C4-2B (cell line): ENCODE measurements at regions not wholly inside any gene's neighbourhood (a gene's known extent, or its start where the extent isn't known, plus 50 kb on each side); places are given as distances from the start of the nearest gene placed in this dataset.

Source experiments
- H3K27ac ChIP-seq: fragments of 450-650 bp; 2 replicates; pipeline ENCODE4 v1.5.1; 2017
- CTCF ChIP-seq: fragments of 450-650 bp; conservative IDR thresholded peaks from 2 replicates; pipeline ENCODE4 v1.5.1; 2017; ENCODE audit warnings: mild to moderate bottlenecking
- ZFX ChIP-seq: fragments of 450-650 bp; IDR thresholded peaks from 2 replicates; pipeline ENCODE4 v1.6.1; 2017

GRCh38 chr1:218965821-218966220 lies 207.9 kb upstream of the LYPLAL1 start:
- H3K27ac ChIP-seq = no peak overlapping the region
- TF ChIP-seq ZFX = no peak
- no peak for TF ChIP-seq CTCF

- H3K27ac ChIP-seq = no peak overlapping the region
- no peak for TF ChIP-seq ZFX
- TF ChIP-seq CTCF = no peak
These were observed 206.4 kb upstream of the LYPLAL1 start for GRCh38 chr1:218967254-218967653.

GRCh38 chr1:218967836-218968235 lies 205.8 kb upstream of the LYPLAL1 start:
- no peak for TF ChIP-seq CTCF
- no peak for TF ChIP-seq ZFX
- no peak overlapping the region for H3K27ac ChIP-seq

GRCh38 chr1:218969006-218969405 lies 204.7 kb upstream of the LYPLAL1 start:
- TF ChIP-seq ZFX (no peak), CTCF (no peak)
- H3K27ac ChIP-seq = no peak overlapping the region

- H3K27ac ChIP-seq = no peak overlapping the region
- TF ChIP-seq ZFX = no peak
- TF ChIP-seq CTCF = no peak
These were observed 203.2 kb upstream of the LYPLAL1 start for GRCh38 chr1:218970397-218970990.

GRCh38 chr1:218971156-218971555 lies 202.5 kb upstream of the LYPLAL1 start:
- H3K27ac ChIP-seq = no peak overlapping the region
- TF ChIP-seq ZFX (no peak), CTCF (no peak)

- H3K27ac ChIP-seq = no peak overlapping the region
- no peak for TF ChIP-seq ZFX
- TF ChIP-seq CTCF = no peak
These were observed 192.8 kb upstream of the LYPLAL1 start for GRCh38 chr1:218980881-218981280.
